HG03342 (cell line): ENCODE measurements at regions not wholly inside any gene's neighbourhood (a gene's known extent, or its start where the extent isn't known, plus 50 kb on each side); places are given as distances from the start of the nearest gene placed in this dataset.

Experiments used
- ATAC-seq: cut with Tn5 transposase; IDR thresholded peaks from one replicate; pipeline ENCODE4 v1.9.1; 2021; ENCODE audit warnings: mild to moderate bottlenecking, moderate library complexity; ENCODE audit not compliant: unreplicated experiment

DNA sequence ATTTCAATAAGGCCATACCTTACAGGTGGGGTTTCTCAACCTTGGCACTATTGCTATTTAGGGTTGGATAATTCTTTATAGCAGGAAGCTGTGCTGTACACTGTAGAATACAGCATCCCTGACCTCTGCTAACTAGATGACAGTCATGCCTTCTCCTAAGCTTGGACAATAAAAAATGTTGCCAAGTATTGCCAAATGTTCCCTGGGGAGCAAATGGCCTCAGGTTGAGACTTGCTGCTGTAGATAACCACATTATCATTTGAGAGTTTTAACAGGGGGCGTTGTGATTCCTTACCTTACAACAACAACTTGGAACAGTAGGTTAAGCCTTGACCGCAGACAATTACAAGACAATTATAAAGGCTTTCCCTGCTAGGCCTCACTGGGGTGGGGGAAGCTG lies 1073.6 kb upstream of the TMEM132C start:
- no peak for ATAC-seq

GRCh38 chr12:127194176-127194575 lies 1072.8 kb upstream of the TMEM132C start:
- no peak for ATAC-seq

- no peak for ATAC-seq
Observed at GRCh38 chr12:127205781-127206555, 1061.0 kb upstream of the TMEM132C start.

GRCh38 chr12:127209318-127209717 lies 1057.7 kb upstream of the TMEM132C start:
- ATAC-seq, result no peak

DNA sequence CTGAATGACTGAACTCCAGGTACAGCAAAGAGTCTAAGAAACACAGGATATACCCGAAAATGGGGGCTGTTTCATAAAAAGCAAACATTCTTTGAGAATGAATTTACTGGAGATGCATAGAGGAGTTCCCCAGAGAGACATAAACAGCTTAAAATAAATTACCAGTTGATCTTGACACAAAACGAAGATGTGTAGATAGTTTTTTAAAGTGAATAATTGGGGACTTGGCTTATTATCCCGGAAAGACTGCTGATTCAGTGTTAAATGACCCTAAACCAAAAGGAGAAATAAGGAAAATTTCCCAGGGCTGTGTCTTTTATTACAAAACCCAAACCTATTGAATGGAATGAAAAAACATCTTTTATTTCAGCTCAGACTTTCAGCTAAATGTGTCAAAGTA lies 1052.8 kb upstream of the TMEM132C start:
- no peak for ATAC-seq

DNA sequence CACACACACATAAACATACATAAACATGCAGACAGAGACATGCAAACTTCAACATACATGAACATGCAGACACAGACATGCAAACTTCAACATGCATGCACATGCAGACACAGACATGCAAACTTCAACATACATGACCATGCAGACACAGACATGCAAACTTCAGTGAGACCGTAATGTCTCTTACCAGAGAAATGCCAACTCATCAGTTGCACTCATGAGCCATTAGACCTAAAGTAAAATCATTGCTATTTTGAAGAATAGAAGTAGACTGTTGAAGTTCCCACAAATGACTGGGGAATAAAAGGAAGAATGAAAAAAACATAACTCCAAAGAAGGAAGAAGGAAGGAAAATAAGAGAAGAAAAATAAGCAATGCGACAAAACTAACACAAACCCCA lies 1044.0 kb upstream of the TMEM132C start:
- no peak for ATAC-seq

- no peak for ATAC-seq
Observed at GRCh38 chr12:127223731-127224130, 1043.2 kb upstream of the TMEM132C start.

GRCh38 chr12:127230843-127231260 lies 1036.1 kb upstream of the TMEM132C start:
- no peak for ATAC-seq

GRCh38 chr12:127231371-127231770 lies 1035.6 kb upstream of the TMEM132C start:
- ATAC-seq, result no peak

- no peak for ATAC-seq
Observed at GRCh38 chr12:127233016-127233415, 1034.0 kb upstream of the TMEM132C start.

DNA sequence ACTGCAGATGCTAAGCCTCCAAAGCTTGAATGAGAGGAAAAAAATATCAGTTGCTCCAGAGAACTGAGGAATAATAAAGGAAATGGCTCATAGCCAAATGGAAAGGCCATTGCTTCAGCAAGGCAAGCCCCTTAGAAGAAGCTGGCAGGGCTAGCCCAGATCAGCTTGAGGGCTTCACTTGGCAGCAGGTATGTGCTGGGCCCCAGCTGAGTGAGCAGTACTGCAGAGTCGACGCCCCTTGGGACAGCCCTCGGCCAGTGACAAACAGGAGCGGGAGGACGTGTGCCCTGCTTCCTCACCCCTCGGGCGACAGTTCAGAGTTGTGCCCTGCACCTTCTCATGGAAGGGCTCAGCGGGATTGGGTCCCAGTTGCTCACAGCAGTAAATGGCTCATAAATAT lies 1031.2 kb upstream of the TMEM132C start:
- ATAC-seq, result no peak

- ATAC-seq, result no peak
Observed at GRCh38 chr12:127236491-127236890, 1030.5 kb upstream of the TMEM132C start.

DNA sequence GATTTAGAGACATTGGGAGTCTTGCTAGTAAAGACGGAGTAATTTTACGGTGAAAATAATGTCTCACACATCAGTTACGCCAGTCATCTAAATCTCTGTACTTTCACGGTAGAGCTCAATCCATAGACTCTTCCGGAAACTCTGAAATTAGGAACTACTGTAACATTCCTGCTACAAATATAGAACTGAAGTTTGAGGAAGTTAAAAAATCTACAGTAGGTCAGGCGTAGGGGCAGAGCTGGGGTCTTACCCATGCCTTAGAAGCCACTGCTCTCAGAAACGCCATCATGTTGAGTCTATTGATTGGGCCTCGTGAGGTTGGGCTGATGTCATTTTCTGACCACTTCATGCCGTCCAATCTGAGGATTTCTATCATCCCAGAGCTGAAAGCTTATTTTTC lies 1029.8 kb upstream of the TMEM132C start:
- no peak for ATAC-seq

- ATAC-seq, result no peak
Observed at GRCh38 chr12:127238107-127238506, 1028.9 kb upstream of the TMEM132C start.

GRCh38 chr12:127239781-127240180 lies 1027.2 kb upstream of the TMEM132C start:
- ATAC-seq, result no peak

GRCh38 chr12:127240249-127240929 lies 1026.6 kb upstream of the TMEM132C start:
- no peak for ATAC-seq

DNA sequence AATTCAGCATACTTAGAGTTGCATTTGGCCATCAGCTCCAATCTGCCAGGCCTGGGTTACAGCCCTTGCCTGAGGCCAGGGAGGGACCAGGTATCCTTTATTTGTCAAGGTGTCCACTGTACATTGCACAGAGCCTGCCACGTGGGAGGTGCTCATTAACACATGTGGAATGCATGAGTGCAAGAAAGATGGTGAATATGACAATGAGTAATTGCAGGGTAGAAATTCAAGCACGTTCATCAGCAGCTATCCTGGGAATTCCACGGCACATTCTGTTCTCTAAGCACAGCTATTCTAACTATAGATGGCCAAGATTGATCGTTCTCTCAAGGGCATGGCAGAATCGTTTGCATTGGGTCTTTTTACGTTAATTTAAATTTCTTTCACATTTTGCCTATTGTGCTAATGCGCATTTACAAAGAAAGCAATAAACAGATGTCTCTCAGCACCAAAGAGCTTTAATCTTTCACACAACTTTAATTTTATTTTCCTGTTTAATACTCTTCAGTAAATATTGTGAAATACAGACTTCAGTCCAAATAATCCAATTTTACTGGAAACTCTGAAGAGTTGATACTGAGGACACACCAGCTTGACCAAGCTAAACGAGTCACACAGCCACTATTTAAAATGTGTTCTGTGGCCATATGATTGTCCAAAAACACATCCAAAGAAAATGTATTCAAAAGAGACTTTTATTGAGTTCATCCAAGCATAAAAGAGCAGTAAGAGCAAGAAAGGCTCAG lies 1025.7 kb upstream of the TMEM132C start:
- no peak for ATAC-seq

DNA sequence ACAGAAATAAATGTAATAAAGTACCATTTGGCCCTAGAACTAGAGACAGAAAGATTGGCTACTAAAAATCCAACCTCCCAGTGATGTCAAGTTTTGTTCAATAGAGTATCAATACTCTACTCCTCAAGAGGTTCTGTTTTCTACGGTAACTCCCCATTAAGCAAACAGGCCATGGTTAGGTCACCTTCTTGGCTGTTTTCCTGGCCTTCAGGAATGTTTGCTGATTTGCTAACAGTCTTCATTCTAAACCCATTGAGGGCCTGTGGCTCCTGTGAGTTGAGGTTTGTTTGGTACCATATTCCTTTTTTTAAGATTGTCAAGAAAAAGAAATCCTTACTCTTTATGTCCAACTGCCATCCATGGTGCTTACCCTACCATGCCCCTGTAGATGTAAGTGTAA lies 1022.0 kb upstream of the TMEM132C start:
- no peak for ATAC-seq

DNA sequence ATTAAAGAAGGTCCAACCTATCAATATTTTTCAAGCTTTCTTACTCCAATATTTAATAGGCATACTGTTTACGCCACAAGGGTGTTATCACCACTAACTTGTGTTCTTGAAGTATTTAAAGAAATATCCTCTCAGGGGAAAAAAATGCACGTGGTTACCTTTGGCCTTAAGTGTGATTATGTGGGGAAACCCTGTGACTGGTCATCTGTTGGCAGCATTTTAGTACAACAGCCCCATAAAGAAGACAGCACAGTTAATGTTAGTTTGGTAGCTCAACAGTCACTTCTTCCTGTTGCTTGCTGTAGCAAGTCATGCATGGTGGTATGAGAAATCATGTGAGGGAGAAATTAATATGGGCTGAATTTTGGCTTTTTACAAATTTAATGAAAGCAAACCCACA lies 1021.5 kb upstream of the TMEM132C start:
- ATAC-seq, result no peak

DNA sequence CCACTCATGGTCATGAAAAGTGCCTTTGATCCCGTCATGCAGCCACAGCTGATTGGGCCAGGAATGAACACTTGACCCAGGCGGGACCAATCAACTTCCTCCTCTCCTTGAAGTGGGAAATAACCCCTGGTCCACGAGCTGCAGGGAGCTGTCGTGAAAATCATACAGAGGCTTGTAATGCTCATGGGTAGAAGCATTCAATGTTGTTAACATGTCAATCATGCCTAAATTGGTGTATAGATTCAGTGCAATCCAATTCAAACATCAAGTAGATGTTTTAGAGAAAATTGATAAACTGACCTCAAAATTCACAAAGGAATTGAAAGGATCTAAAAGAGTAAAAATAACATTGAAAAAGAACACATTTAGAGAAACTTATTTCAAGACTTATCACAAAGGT lies 1019.0 kb upstream of the TMEM132C start:
- ATAC-seq, result no peak

- no peak for ATAC-seq
Observed at GRCh38 chr12:127249428-127249827, 1017.5 kb upstream of the TMEM132C start.

GRCh38 chr12:127253797-127254327 lies 1013.1 kb upstream of the TMEM132C start:
- no peak for ATAC-seq
